ENCODE measurements at regions not wholly inside any gene's neighbourhood (a gene's known extent, or its start where the extent isn't known, plus 50 kb on each side); places are given as distances from the start of the nearest gene placed in this dataset.
A peak's percentile ranks its signal among the peaks of the same experiment; 100 is the strongest.

- DNase-seq (ENCODE audit: low spot score), result no peak
Observed at GRCh38 chr2:198340846-198341245, 536.5 kb downstream of the PLCL1 start.

- no peak for DNase-seq (ENCODE audit: low spot score)
Observed at GRCh38 chr2:198339116-198339515, 534.7 kb downstream of the PLCL1 start.

GRCh38 chr2:198337368-198337767 is 533.0 kb downstream of the PLCL1 start:
- DNase-seq (ENCODE audit: low spot score), result no peak

DNA sequence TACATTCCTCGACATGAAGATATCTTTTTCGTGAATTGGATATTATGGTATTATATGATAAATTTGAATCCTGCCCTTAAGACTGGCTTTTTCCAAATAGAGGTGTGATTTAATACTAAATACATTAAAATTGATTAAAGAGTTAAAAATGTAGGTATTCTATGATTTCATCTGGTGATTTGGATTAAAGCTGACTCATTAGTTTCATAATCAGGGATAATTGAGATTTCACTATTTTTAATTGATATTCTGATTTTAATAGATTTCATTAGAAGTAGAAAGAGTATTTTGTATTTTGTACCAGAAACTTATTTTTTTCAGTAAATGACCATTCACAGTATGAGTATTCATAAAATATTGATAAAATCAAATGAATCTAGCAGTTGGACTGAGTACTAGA is 524.1 kb downstream of the PLCL1 start:
- DNase-seq (ENCODE audit: low spot score), result no peak

- DNase-seq (ENCODE audit: low spot score), result no peak
Observed at GRCh38 chr2:198327526-198327925, 523.1 kb downstream of the PLCL1 start.

DNA sequence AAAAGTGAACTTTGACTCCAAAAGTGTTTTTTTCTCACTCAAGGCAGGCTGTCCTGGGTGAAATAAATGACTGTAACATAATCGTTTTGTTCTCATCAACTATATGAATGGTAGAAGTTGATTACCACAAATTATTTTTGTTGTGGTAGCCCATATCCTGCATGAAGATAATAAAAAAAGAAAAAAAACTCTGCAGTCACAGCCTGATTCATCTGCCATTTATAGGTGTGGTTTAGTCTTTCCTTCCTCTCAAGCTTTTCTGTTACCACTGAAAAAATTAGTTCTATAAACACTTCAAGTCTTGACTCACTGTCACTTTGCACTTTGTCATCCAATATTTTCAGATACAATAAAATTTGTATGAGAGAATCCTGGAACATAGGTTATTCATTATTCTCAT is 522.0 kb downstream of the PLCL1 start:
- DNase-seq (ENCODE audit: low spot score), result peak; percentile 70

GRCh38 chr2:198325359-198325758 is 521.0 kb downstream of the PLCL1 start:
- DNase-seq (ENCODE audit: low spot score), result peak; percentile 32

DNA sequence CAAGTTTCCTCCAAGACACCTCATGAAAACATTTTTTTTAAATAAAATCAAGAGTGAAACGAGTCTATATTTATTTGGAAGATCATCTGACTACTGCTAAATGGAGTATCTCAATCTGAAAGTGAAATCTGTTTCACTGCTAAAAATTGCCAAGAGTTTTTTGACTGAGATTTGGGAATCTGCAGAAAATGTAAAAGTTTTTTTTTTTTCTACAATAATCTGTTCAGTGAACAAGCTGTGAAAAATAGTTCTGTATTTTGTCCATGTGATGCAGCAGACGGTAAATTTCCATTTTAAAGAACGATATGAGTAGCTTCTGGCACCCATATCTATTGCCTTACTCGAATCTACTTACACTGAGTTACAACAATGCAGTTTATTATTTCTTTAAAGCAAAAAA is 519.7 kb downstream of the PLCL1 start:
- DNase-seq (ENCODE audit: low spot score), result no peak

- no peak for DNase-seq (ENCODE audit: low spot score)
Observed at GRCh38 chr2:198322275-198322674, 517.9 kb downstream of the PLCL1 start.

DNA sequence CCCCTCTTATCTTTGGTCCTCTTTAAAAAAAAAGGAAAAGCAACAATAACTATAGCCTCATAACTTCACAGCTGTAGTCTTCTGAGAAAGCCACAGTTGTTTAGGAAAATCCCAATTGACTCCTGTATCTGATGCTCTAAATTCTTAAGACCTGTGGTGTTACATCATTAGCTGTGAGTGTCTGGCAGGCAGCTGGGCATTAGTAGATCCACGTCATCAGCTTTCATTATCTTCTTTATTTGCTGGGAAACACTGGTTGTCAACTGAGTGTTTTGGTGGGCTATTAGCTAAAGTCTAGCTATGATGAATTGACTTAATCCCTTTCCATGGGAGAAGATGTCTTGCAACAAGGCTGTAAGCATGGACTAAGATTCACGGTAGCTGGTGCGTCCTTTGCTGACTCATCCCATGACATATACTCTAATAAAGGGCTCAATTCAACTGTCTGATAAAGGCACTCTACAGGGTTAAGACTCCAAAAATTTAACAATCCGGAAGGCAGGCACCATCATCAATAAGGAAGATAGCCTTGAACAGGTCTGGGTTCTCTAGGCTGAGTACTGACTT is 517.2 kb downstream of the PLCL1 start:
- DNase-seq (ENCODE audit: low spot score), result no peak

DNA sequence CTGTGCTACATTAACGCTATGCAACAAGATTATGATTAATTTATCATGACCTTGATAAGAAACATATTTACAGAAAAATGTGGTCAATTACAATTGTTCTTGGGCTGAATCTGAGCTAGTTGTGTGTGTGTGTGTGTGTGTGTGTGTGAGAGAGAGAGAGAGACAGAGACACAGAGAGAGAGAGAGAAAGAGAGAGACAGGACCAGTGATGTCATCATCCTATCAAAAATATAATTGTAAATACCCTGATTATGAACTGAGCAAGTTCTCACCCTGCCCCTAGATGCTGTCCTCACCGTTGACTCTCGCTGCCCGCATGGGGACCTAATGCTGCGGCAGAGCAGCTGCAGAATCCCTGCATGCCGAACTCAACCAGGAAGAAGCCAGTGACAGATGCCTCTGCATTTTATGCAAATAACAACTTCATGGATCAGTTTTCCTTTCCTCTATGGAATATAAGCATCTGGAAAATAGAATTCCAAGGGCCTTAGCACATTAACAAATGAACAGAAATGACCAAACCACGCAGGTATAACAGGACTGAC is 512.5 kb downstream of the PLCL1 start:
- DNase-seq (ENCODE audit: low spot score), result no peak

DNA sequence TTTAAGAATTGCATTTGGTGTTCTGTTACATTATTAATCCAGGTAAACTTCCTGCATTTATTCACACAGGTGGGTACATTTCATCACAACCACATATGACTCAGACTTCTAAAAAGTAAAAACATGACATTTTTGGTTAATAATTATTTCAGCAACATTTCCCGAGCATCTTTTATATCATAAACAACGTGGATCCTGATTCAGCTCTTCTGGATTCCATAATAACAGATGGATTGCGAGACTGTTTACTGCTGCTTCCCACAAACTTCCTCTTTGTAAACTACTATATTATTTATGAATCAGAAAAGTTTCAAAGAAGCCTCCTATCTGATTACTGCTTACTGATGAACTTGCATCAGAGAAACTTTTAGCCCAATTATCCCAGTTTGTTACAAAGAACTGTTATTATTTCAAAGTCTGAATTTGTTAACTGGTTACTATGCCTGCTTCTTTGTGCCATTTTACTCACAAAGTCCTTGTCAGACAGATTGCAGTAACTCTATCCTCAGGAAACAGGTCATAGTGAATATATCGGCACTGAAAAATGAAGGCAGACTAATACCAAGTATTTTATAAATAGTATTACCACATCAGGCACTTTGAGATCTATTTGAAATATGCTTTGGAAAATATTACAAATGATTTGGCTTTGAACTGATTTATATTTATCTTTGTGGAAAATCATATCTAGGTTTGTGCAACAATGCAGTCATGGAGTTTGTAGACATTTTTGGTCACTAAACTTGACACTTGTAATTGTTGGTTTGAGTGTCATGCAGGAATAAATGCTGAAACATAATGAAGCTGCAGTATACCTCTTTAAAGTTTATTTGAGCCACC is 511.6 kb downstream of the PLCL1 start:
- DNase-seq (ENCODE audit: low spot score), result no peak

DNA sequence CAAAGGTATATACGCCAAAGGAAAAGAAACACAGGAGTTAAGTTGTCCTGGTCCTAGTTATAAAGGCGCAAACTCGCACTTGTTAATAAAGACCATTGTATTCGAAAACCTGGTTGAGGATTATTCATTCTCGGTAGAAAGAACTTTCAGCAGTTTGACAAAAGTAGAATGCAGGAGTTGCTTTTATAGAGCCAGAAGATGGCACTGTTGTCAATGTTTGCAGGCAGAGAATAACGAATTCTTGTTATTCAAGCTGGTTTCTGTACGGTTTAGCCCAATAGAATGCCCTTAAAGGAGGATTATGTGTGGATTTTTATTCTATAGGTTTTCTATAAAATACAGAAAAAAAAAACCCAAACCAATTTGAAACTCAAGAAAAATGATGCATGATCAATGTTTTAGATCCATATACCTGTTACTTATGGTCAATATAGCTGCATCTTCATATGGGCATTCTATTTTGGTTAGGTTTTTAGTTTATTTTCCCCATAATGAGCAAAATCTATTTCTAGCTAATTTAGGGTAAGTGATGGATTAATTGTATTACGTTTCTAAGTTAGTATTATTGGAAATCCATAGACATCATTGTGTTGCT is 510.3 kb downstream of the PLCL1 start:
- DNase-seq (ENCODE audit: low spot score), result peak; percentile 54

DNA sequence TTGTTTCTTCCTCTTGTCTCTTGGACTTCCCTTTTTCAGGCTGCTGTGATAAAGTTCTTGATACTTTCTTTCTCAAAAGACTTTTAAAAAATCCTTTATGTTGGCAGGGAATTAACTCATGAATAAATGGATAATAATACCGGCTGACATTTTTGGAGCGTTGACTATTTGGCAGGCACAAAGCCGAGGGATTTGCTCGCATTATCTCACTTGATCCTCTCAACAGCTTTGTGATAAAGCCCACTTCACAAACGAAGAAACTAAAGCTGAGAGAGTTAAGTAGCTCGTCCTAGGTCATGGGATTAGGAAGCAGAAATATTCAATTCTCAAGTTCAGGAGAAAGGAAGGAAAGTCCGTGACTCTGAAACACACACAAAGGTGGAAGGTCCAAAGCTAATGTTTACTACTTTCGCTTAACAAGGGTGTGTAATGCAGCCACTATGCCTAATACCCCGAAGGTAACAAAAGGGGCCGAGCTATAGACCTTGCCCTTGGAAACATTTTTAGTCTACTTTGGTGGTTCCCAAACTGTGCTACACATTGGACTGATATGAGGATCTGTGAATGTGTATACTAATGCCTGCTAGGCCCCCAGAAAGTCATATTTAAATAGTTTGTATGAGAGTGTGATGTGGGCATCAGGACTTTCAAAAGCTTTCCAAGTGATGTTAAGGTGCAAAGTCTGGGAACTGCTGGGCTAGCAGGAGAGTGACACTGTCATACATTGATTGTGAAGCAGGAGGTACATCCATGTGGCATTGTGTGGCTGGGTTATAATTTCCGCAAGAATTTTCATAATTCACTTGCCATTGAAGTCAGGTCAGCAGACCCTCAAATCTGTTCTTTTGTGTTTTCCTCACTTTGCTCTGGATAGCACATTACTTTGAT is 508.4 kb downstream of the PLCL1 start:
- DNase-seq (ENCODE audit: low spot score), result no peak

DNA sequence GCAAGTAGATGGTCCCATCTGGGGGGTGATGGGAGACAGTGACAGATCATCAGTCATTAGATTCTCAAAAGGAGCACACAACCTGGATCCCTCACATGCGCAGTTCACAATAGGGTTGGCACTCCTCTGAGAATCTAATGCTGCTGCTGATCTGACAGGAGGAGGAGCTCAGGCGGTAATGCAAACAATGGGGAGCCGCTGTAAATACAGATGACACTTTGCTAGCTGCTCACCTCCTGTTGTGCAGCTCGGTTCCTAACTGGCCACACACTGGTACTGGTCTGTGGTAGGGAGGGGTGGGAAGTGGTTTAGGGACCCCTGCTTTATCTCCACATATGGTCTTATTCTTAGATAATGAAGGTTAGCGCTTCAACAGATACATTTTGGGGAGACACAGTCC is 506.6 kb downstream of the PLCL1 start:
- DNase-seq (ENCODE audit: low spot score), result no peak

- peak; percentile 53 for DNase-seq (ENCODE audit: low spot score)
Observed at GRCh38 chr2:198309673-198310280, 505.4 kb downstream of the PLCL1 start.

GRCh38 chr2:198309081-198309480 is 504.7 kb downstream of the PLCL1 start:
- DNase-seq (ENCODE audit: low spot score), result no peak

DNA sequence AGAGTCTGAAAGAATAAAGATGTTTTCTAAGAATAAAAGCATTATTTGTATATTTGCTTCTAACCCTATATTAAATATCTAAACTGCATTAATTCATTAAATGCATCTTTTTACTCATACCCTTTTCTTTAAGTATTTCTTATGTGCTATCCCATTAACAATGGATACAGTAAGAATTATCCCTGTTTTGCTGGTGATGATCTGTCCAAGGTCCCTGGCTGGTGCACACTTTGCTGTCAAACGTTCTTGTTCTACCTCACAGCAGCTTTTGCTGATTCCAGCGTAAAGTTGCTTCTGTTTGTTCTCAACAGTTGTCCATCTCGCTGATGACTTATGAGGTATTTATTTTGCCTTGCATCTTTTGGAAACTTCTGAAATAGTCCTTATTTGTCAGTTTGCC is 504.0 kb downstream of the PLCL1 start:
- DNase-seq (ENCODE audit: low spot score), result no peak

DNA sequence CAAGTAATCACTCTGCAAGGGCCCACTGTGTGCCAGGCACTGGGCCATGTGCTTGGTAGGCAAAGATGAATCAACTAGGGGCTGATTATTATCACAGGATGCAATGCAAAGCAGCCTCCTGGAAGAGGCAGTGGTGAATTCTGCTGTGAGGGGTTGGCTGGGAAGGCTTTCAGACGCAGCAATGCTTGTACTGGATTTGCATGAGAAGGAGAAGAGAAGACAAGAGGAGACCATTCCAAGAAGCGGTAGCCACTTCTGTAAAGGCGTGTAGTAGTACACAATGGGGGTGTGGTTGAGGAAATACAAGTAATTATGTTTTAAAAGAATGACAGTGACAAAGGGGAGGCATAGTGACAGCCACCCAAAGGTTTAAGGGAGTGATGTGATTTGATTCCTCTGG is 502.7 kb downstream of the PLCL1 start:
- DNase-seq (ENCODE audit: low spot score), result no peak

DNA sequence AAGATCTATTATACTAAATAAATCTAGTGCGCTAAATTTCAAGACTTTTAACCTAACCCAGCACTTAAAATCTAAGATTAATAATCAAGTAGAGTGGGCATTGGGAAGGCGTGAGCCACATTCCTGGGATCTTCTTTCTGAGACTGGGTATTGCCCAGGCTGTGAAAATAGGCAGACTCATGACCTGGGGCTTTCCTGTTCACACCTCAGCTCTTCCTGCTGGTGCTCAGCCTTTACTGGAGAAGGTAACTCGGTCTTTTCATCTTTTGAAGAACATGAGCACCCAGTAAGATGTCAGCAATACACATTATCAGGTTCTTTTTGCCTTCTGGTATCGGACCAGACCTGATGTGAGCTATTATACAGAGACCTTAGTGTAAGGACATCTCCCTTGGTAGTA is 500.5 kb downstream of the PLCL1 start:
- DNase-seq (ENCODE audit: low spot score), result no peak

DNA sequence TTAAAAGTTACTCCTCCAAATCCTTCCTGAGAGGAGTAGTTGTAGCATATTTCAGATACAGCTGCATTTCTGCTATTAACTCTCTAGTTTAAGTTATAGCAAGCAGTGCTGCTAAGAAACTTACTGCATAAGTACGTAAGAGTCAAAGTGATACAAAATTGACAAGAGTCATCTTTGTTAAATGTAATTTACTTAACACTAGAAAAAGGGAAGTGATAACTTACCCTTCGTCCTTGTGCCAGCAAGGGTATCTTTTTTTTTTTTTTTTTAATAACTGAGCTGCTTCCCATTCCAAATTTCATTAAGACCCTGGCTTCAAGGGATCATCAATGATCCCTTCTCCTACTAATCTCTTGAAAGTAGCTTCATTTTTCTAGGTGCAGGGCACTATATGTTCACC is 493.0 kb downstream of the PLCL1 start:
- DNase-seq (ENCODE audit: low spot score), result no peak

Measured in SW480 (cell line).